ENCODE measurements at regions not wholly inside any gene's neighbourhood (a gene's known extent, or its start where the extent isn't known, plus 50 kb on each side); places are given as distances from the start of the nearest gene placed in this dataset.

DNA sequence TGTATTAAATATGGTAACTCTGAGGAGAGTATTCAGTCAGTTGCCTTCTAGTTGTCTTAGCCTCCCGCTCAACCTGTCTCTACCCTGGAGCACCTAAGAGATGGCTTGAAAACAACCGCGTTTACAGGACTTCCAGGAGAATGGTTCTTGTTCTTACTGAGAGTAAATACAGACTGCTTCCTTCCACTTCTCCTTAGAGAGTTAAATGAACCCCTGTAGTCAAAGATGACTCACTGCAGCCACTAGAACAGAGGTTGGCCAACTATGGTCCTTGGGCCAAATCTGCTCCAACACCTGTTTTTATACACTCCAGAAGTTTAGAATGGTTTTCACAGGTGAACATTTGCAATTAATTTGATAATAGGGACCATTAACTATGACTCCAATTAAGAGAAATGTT, 60.1 kb upstream of the ASB17 start:
- TF ChIP-seq, protein P1, sequence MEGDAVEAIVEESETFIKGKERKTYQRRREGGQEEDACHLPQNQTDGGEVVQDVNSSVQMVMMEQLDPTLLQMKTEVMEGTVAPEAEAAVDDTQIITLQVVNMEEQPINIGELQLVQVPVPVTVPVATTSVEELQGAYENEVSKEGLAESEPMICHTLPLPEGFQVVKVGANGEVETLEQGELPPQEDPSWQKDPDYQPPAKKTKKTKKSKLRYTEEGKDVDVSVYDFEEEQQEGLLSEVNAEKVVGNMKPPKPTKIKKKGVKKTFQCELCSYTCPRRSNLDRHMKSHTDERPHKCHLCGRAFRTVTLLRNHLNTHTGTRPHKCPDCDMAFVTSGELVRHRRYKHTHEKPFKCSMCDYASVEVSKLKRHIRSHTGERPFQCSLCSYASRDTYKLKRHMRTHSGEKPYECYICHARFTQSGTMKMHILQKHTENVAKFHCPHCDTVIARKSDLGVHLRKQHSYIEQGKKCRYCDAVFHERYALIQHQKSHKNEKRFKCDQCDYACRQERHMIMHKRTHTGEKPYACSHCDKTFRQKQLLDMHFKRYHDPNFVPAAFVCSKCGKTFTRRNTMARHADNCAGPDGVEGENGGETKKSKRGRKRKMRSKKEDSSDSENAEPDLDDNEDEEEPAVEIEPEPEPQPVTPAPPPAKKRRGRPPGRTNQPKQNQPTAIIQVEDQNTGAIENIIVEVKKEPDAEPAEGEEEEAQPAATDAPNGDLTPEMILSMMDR (IDR thresholded peaks at IDR 0.05; ENCODE audit: insufficient read depth, low read length, poor library complexity, severe bottlenecking), result no peak
- TF ChIP-seq EZH2phosphoT487 (conservative IDR thresholded peaks at IDR 0.05; ENCODE audit: low read length), result no peak
